ENCODE measurements at regions not wholly inside any gene's neighbourhood (a gene's known extent, or its start where the extent isn't known, plus 50 kb on each side); places are given as distances from the start of the nearest gene placed in this dataset.
"Not testable (repeated sequence)": the region's sequence is repeated elsewhere in the genome, so short reads cannot be mapped to it uniquely, and the experiment has no call there.

DNA sequence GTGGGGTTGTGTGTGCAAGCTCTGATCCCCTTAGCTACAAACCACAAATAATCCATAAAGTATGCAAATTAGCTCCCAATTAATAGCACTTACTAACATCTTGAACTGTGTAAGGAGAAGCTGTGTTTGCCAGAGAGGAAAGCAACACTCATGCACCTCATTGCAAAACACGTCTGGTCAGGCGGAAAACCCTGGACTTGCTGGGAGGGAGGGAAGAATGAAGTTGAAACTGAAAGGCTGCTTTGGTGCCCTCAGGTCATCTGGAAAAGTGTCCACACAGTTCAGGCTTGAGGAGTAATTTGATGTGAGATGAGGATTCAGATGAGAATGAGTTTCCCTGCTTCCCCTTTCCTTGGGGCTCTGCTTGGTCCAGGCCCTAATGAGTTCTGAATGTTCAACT, 185.5 kb upstream of the ANKRD28 start:
- H3K27ac Mint-ChIP-seq: no peak overlapping the region
- DNase-seq: no peak
- no peaks in the 10 kb centered on the region for H3K27me3 ChIP-seq (ENCODE audit: control insufficient read depth, insufficient read depth, low read length, poor library complexity, severe bottlenecking)
- no peaks in the 10 kb centered on the region for H3K27me3 Mint-ChIP-seq (ENCODE audit: insufficient read depth)
- H3K9me3 Mint-ChIP-seq: peaks cover 26% of the 10 kb centered on the region
- no peak overlapping the region for H3K27ac ChIP-seq (ENCODE audit: low read depth, low read length)
- peaks cover 23% of the 10 kb centered on the region for H3K9me3 ChIP-seq (ENCODE audit: control insufficient read depth, low read length)
- H3K36me3 Mint-ChIP-seq (ENCODE audit: low read depth): no peaks in the 10 kb centered on the region
- no peaks in the 10 kb centered on the region for H3K4me1 ChIP-seq (ENCODE audit: control insufficient read depth, insufficient read depth, low read length)
- no peak overlapping the region for H3K4me3 ChIP-seq (ENCODE audit: low read length)
- no peak overlapping the region for H3K4me3 Mint-ChIP-seq
- no peaks in the 10 kb centered on the region for H3K36me3 ChIP-seq (ENCODE audit: control insufficient read depth, insufficient read depth, low read length)
- TF ChIP-seq, protein P1, sequence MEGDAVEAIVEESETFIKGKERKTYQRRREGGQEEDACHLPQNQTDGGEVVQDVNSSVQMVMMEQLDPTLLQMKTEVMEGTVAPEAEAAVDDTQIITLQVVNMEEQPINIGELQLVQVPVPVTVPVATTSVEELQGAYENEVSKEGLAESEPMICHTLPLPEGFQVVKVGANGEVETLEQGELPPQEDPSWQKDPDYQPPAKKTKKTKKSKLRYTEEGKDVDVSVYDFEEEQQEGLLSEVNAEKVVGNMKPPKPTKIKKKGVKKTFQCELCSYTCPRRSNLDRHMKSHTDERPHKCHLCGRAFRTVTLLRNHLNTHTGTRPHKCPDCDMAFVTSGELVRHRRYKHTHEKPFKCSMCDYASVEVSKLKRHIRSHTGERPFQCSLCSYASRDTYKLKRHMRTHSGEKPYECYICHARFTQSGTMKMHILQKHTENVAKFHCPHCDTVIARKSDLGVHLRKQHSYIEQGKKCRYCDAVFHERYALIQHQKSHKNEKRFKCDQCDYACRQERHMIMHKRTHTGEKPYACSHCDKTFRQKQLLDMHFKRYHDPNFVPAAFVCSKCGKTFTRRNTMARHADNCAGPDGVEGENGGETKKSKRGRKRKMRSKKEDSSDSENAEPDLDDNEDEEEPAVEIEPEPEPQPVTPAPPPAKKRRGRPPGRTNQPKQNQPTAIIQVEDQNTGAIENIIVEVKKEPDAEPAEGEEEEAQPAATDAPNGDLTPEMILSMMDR (conservative IDR thresholded peaks at IDR 0.05): no peak
- H3K9ac ChIP-seq (ENCODE audit: extremely low read depth, low read length, poor library complexity, severe bottlenecking): no peak overlapping the region
- 93 to 94% methylated on average over 2 of the region's 2 CpGs for WGBS, 2 experiments (ENCODE audit: insufficient coverage in 1 of 2, insufficient read length in 1 of 2)
- no peaks in the 10 kb centered on the region for H3K4me1 Mint-ChIP-seq

- Histone ChIP-seq H3K36me3 (ENCODE audit: control insufficient read depth, insufficient read depth, low read length) (no peaks in the 10 kb centered on the region), H3K4me3 (ENCODE audit: low read length) (no peak overlapping the region), H3K4me1 (ENCODE audit: control insufficient read depth, insufficient read depth, low read length) (no peaks in the 10 kb centered on the region), H3K9me3 (ENCODE audit: control insufficient read depth, low read length) (peaks cover 26% of the 10 kb centered on the region), H3K27me3 (ENCODE audit: control insufficient read depth, insufficient read depth, low read length, poor library complexity, severe bottlenecking) (no peaks in the 10 kb centered on the region), H3K27ac (ENCODE audit: low read depth, low read length) (no peak overlapping the region), H3K9ac (ENCODE audit: extremely low read depth, low read length, poor library complexity, severe bottlenecking) (no peak overlapping the region)
- no peak overlapping the region for H3K4me3 Mint-ChIP-seq
- TF ChIP-seq, protein P1 (conservative IDR thresholded peaks at IDR 0.05): no peak
- DNase-seq: no peak
- H3K27me3 Mint-ChIP-seq (ENCODE audit: insufficient read depth): no peaks in the 10 kb centered on the region
- H3K36me3 Mint-ChIP-seq (ENCODE audit: low read depth): peaks cover 3% of the 10 kb centered on the region
- H3K27ac Mint-ChIP-seq: no peak overlapping the region
- peaks cover 31% of the 10 kb centered on the region for H3K9me3 Mint-ChIP-seq
- H3K4me1 Mint-ChIP-seq: no peaks in the 10 kb centered on the region
- WGBS, 2 experiments (ENCODE audit: insufficient coverage in 1 of 2, insufficient read length in 1 of 2): 100% methylated on average over 1 of the region's 1 CpG; no CpG with 5 or more reads in 1 of the 2 experiments
These were observed 185.9 kb upstream of the ANKRD28 start for GRCh38 chr3:15983693-15984092.

GRCh38 chr3:15989419-15989818, 185.1 kb upstream of the GALNT15 start:
- peaks cover 26% of the 10 kb centered on the region for H3K9me3 ChIP-seq (ENCODE audit: control insufficient read depth, low read length)
- Mint-ChIP-seq H3K9me3 (peaks cover 41% of the 10 kb centered on the region), H3K27me3 (ENCODE audit: insufficient read depth) (no peaks in the 10 kb centered on the region), H3K4me3 (no peak overlapping the region), H3K27ac (no peak overlapping the region), H3K36me3 (ENCODE audit: low read depth) (peaks cover 4% of the 10 kb centered on the region), H3K4me1 (no peaks in the 10 kb centered on the region)
- DNase-seq: no peak
- no peak overlapping the region for H3K9ac ChIP-seq (ENCODE audit: extremely low read depth, low read length, poor library complexity, severe bottlenecking)
- H3K27me3 ChIP-seq (ENCODE audit: control insufficient read depth, insufficient read depth, low read length, poor library complexity, severe bottlenecking): no peaks in the 10 kb centered on the region
- WGBS, 2 experiments (ENCODE audit: insufficient coverage in 1 of 2, insufficient read length in 1 of 2): 100% methylated on average over 1 of the region's 1 CpG; no CpG with 5 or more reads in 1 of the 2 experiments
- H3K4me3 ChIP-seq (ENCODE audit: low read length): no peak overlapping the region
- no peak overlapping the region for H3K27ac ChIP-seq (ENCODE audit: low read depth, low read length)
- no peaks in the 10 kb centered on the region for H3K4me1 ChIP-seq (ENCODE audit: control insufficient read depth, insufficient read depth, low read length)
- TF ChIP-seq, protein P1 (conservative IDR thresholded peaks at IDR 0.05): peak; percentile 59
- H3K36me3 ChIP-seq (ENCODE audit: control insufficient read depth, insufficient read depth, low read length): no peaks in the 10 kb centered on the region

- not testable (repeated sequence) for H3K27me3 Mint-ChIP-seq (ENCODE audit: insufficient read depth); H3K36me3 ChIP-seq (ENCODE audit: control insufficient read depth, insufficient read depth, low read length); H3K4me3 ChIP-seq (ENCODE audit: low read length); H3K27me3 ChIP-seq (ENCODE audit: control insufficient read depth, insufficient read depth, low read length, poor library complexity, severe bottlenecking); H3K4me1 ChIP-seq (ENCODE audit: control insufficient read depth, insufficient read depth, low read length); H3K9me3 ChIP-seq (ENCODE audit: control insufficient read depth, low read length); DNase-seq; H3K27ac ChIP-seq (ENCODE audit: low read depth, low read length); H3K36me3 Mint-ChIP-seq (ENCODE audit: low read depth); H3K27ac Mint-ChIP-seq; H3K4me1 Mint-ChIP-seq; H3K9ac ChIP-seq (ENCODE audit: extremely low read depth, low read length, poor library complexity, severe bottlenecking); H3K4me3 Mint-ChIP-seq
- 91 to 100% methylated on average over 1 to 4 of the region's 7 CpGs for WGBS, 2 experiments (ENCODE audit: insufficient coverage in 1 of 2, insufficient read length in 1 of 2)
- peaks cover 10% of the 10 kb centered on the region for H3K9me3 Mint-ChIP-seq
These were observed 180.8 kb upstream of the GALNT15 start for GRCh38 chr3:15993660-15994059.

DNA sequence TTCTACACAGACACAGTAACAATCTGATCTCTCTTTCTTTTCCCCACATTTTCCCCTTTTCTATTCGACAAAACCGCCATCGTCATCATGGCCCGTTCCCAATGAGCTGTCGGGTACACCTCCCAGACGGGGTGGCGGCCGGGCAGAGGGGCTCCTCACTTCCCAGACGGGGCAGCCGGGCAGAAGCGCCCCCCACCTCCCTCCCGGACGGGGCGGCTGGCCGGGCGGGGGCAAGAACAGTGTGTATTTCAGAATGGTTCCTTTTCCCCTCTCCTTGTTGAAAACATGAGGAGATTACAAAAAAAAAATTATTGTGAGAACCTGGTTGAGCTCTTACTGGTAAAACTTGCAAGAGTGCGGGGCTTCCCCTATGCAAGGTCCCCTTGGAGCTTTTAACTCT, 178.0 kb upstream of the GALNT15 start:
- not testable (repeated sequence) for H3K9ac ChIP-seq (ENCODE audit: extremely low read depth, low read length, poor library complexity, severe bottlenecking); DNase-seq; H3K9me3 ChIP-seq (ENCODE audit: control insufficient read depth, low read length); H3K27ac ChIP-seq (ENCODE audit: low read depth, low read length); H3K27ac Mint-ChIP-seq; H3K4me3 Mint-ChIP-seq; H3K27me3 Mint-ChIP-seq (ENCODE audit: insufficient read depth); H3K36me3 ChIP-seq (ENCODE audit: control insufficient read depth, insufficient read depth, low read length); H3K4me1 ChIP-seq (ENCODE audit: control insufficient read depth, insufficient read depth, low read length); H3K36me3 Mint-ChIP-seq (ENCODE audit: low read depth); H3K4me3 ChIP-seq (ENCODE audit: low read length); H3K27me3 ChIP-seq (ENCODE audit: control insufficient read depth, insufficient read depth, low read length, poor library complexity, severe bottlenecking); H3K9me3 Mint-ChIP-seq; H3K4me1 Mint-ChIP-seq
- WGBS, 2 experiments (ENCODE audit: insufficient coverage in 1 of 2, insufficient read length in 1 of 2): 94 to 95% methylated on average over 4 to 17 of the region's 17 CpGs

Measured in endodermal cell (in vitro differentiated cells).